Neural progenitor cell (in vitro differentiated cells): ENCODE measurements at regions not wholly inside any gene's neighbourhood (a gene's known extent, or its start where the extent isn't known, plus 50 kb on each side); places are given as distances from the start of the nearest gene placed in this dataset.

Experiments used
- CTCF ChIP-seq: fragments of 200-600 bp; sonication (generic); IDR thresholded peaks from 2 replicates; pipeline ENCODE4 v1.5.1; 2017; ENCODE audit warnings: antibody characterized with exemption, mild to moderate bottlenecking
- EZH2phosphoT487 ChIP-seq: fragments of 200-600 bp; sonication (generic); IDR thresholded peaks from 2 replicates; pipeline ENCODE4 v1.6.1; 2017; ENCODE audit warnings: antibody characterized with exemption

- TF ChIP-seq CTCF (no peak), EZH2phosphoT487 (no peak)
These were observed 1116.2 kb downstream of the OLFM4 start for GRCh38 chr13:54144828-54145227.
